Fibroblast of lung (primary cell): ENCODE measurements at regions not wholly inside any gene's neighbourhood (a gene's known extent, or its start where the extent isn't known, plus 50 kb on each side); places are given as distances from the start of the nearest gene placed in this dataset.

Source experiments
- DNase-seq, 2 donors: peaks; one replicate each; pipeline versions ENCODE4 v3.0.0 to v3.0.0-alpha.2; 2010; ENCODE audit warnings: low read depth in 2 of 2
- H2AFZ ChIP-seq: 2 replicates; pipeline ENCODE4 v1.5.1; 2012; ENCODE audit warnings: low read length, control low read depth, inconsistent platforms
- H3K27ac ChIP-seq: 2 replicates; pipeline ENCODE4 v1.5.1; 2011; ENCODE audit warnings: low read length, control low read depth; ENCODE audit not compliant: insufficient read depth
- H3K27me3 ChIP-seq: 2 replicates; pipeline ENCODE4 v1.5.1; 2011; ENCODE audit warnings: mild to moderate bottlenecking, low read length; ENCODE audit not compliant: control insufficient read depth, insufficient read depth
- H3K36me3 ChIP-seq: 2 replicates; pipeline ENCODE4 v1.5.1; 2011; ENCODE audit warnings: low read length; ENCODE audit not compliant: control insufficient read depth, insufficient read depth
- H3K4me1 ChIP-seq: 2 replicates; pipeline ENCODE4 v1.5.1; 2011; ENCODE audit warnings: low read length; ENCODE audit not compliant: control insufficient read depth, insufficient read depth; ENCODE audit errors: extremely low read depth
- H3K4me2 ChIP-seq: 2 replicates; pipeline ENCODE4 v1.5.1; 2011; ENCODE audit warnings: low read length, control low read depth; ENCODE audit not compliant: insufficient read depth; ENCODE audit errors: extremely low read depth
- H3K4me3 ChIP-seq, 4 experiments: fragments of 200-600 bp in 1 of 4; sonication (generic) in 1 of 4; replicated peaks in 1 of 4; 2 replicates each; pipeline ENCODE4 v1.5.1; 2011 to 2016; ENCODE audit warnings: low read length in 4 of 4, low read depth in 3 of 4, mild to moderate bottlenecking in 3 of 4, control low read depth in 2 of 4, inconsistent platforms in 1 of 4, mixed read lengths in 1 of 4; ENCODE audit not compliant: insufficient read depth in 1 of 4; ENCODE audit errors: control extremely low read depth in 1 of 4
- H3K79me2 ChIP-seq: 2 replicates; pipeline ENCODE4 v1.5.1; 2012; ENCODE audit warnings: mild to moderate bottlenecking, low read length, inconsistent platforms; ENCODE audit not compliant: control insufficient read depth, insufficient read depth
- H3K9ac ChIP-seq: 2 replicates; pipeline ENCODE4 v1.5.1; 2011; ENCODE audit warnings: mild to moderate bottlenecking, low read length, control low read depth; ENCODE audit not compliant: insufficient read depth
- H3K9me3 ChIP-seq: 2 replicates; pipeline ENCODE4 v1.5.1; 2012; ENCODE audit warnings: low read depth, low read length; ENCODE audit not compliant: control insufficient read depth, insufficient read depth
- H4K20me1 ChIP-seq: 2 replicates; pipeline ENCODE4 v1.5.1; 2011; ENCODE audit warnings: low read length; ENCODE audit not compliant: control insufficient read depth, insufficient read depth; ENCODE audit errors: extremely low read depth
- EZH2 ChIP-seq: IDR thresholded peaks from 2 replicates; pipeline ENCODE4 v1.5.1; 2012; ENCODE audit warnings: low read length, control low read depth, mild to moderate bottlenecking; ENCODE audit errors: missing control alignments
- TF ChIP-seq, protein P1 (sequence below), 2 donors: IDR thresholded peaks in 1 of 2; conservative IDR thresholded peaks in 1 of 2; 1 replicate in 1 of 2; 2 replicates in 1 of 2; pipeline ENCODE4 v1.5.1; 2011 to 2012; ENCODE audit warnings: low read length in 2 of 2, control low read depth in 1 of 2, inconsistent platforms in 1 of 2, low read depth in 1 of 2, mild to moderate bottlenecking in 1 of 2

DNA sequence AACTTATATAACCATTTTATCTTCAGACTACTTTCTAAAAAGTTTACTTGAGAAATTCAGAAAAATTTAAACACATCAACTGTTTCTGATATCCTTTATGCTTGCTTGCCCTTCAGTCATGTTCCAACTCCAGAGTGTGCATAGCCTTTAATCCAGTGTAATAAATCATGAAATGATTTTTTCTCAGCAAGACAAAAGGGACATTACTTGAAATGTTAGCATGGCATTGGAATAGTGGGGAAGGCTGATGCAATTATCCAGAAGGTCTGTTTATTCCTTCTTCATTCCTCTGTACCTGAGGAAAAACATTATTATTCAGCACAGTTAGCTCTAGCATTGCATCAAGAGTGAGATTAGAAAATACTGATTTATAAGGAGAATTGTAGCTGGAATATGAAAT is 209.9 kb downstream of the SLC7A11 start:
- no peak for DNase-seq
- no peaks in the 10 kb centered on the region for H3K36me3 ChIP-seq
- H3K4me2 ChIP-seq: no peak overlapping the region
- H3K4me3 ChIP-seq: no peak overlapping the region
- H2AFZ ChIP-seq: no peak overlapping the region
- no peaks in the 10 kb centered on the region for H3K27me3 ChIP-seq
- H4K20me1 ChIP-seq: no peaks in the 10 kb centered on the region
- no peaks in the 10 kb centered on the region for H3K9me3 ChIP-seq
- no peaks in the 10 kb centered on the region for H3K4me1 ChIP-seq
- TF ChIP-seq, protein P1, sequence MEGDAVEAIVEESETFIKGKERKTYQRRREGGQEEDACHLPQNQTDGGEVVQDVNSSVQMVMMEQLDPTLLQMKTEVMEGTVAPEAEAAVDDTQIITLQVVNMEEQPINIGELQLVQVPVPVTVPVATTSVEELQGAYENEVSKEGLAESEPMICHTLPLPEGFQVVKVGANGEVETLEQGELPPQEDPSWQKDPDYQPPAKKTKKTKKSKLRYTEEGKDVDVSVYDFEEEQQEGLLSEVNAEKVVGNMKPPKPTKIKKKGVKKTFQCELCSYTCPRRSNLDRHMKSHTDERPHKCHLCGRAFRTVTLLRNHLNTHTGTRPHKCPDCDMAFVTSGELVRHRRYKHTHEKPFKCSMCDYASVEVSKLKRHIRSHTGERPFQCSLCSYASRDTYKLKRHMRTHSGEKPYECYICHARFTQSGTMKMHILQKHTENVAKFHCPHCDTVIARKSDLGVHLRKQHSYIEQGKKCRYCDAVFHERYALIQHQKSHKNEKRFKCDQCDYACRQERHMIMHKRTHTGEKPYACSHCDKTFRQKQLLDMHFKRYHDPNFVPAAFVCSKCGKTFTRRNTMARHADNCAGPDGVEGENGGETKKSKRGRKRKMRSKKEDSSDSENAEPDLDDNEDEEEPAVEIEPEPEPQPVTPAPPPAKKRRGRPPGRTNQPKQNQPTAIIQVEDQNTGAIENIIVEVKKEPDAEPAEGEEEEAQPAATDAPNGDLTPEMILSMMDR (conservative IDR thresholded peaks at IDR 0.05 in 1 of 2, IDR thresholded peaks at IDR 0.05 in 1 of 2; ENCODE audit: low read depth in 1 of 2, low read length in 2 of 2): no peak
- no peak for TF ChIP-seq EZH2
- H3K27ac ChIP-seq: no peak overlapping the region
- no peaks in the 10 kb centered on the region for H3K79me2 ChIP-seq
- H3K9ac ChIP-seq: no peak overlapping the region

DNA sequence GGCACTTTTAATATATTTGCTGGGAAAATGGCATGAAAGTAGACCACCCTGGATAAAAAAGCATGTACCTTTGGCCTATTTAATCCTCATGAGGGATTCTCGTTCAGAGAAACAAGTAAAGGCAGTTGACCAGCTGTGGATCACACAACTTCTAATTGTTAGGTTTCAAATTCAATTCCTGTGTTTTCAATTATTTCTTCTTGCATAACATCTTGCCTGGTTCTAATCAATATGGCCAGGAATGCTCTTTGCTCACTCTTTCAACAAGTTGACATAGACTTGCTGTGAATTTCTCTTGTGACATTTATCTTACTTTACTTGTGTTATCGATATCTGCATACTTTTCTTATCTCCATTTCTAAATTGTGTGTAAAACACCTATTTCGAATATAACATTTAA is 211.8 kb downstream of the SLC7A11 start:
- H2AFZ ChIP-seq: no peak overlapping the region
- H3K4me1 ChIP-seq: no peaks in the 10 kb centered on the region
- H3K4me3 ChIP-seq: no peak overlapping the region
- H3K27ac ChIP-seq: no peak overlapping the region
- no peak for DNase-seq
- H4K20me1 ChIP-seq: no peaks in the 10 kb centered on the region
- H3K36me3 ChIP-seq: no peaks in the 10 kb centered on the region
- TF ChIP-seq, protein P1 (conservative IDR thresholded peaks at IDR 0.05 in 1 of 2, IDR thresholded peaks at IDR 0.05 in 1 of 2; ENCODE audit: low read depth in 1 of 2, low read length in 2 of 2): no peak
- no peak for TF ChIP-seq EZH2
- no peak overlapping the region for H3K9ac ChIP-seq
- H3K9me3 ChIP-seq: no peaks in the 10 kb centered on the region
- no peak overlapping the region for H3K4me2 ChIP-seq
- H3K79me2 ChIP-seq: no peaks in the 10 kb centered on the region
- H3K27me3 ChIP-seq: no peaks in the 10 kb centered on the region

DNA sequence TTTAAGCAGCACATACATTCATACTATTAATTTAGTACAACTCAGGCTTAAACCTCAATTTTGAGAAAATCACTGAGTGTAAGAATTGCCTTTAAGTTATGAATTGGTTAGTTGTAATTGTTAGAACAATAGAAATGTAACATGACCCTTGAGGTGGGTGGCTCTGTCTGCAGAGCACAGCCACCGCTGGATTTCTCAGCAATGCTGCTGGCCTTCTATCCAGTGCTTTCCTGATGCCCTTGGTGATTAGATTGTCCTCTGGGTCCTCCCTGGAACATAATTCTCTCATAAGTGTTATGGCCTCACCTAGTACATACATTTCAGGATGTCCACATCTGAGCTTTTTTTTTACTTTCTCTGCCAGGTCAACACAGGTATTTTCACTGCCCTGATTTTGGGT is 213.2 kb downstream of the SLC7A11 start:
- Histone ChIP-seq H3K79me2 (no peaks in the 10 kb centered on the region), H3K9ac (no peak overlapping the region), H2AFZ (no peak overlapping the region), H3K27ac (no peak overlapping the region), H3K9me3 (no peaks in the 10 kb centered on the region), H4K20me1 (no peaks in the 10 kb centered on the region), H3K4me3 (no peak overlapping the region), H3K36me3 (no peaks in the 10 kb centered on the region), H3K4me1 (no peaks in the 10 kb centered on the region), H3K27me3 (no peaks in the 10 kb centered on the region), H3K4me2 (no peak overlapping the region)
- TF ChIP-seq EZH2: no peak
- TF ChIP-seq, protein P1 (conservative IDR thresholded peaks at IDR 0.05 in 1 of 2, IDR thresholded peaks at IDR 0.05 in 1 of 2; ENCODE audit: low read depth in 1 of 2, low read length in 2 of 2): no peak
- DNase-seq: no peak
